Keratinocyte (primary cell): ENCODE measurements at regions not wholly inside any gene's neighbourhood (a gene's known extent, or its start where the extent isn't known, plus 50 kb on each side); places are given as distances from the start of the nearest gene placed in this dataset.

Experiments
- EZH2 ChIP-seq: IDR thresholded peaks from one replicate; pipeline ENCODE4 v1.6.1; 2012; ENCODE audit warnings: inconsistent platforms, mild to moderate bottlenecking, low read length, moderate library complexity
- TF ChIP-seq, protein P1 (sequence below), 3 experiments: IDR thresholded peaks in 1 of 3; conservative IDR thresholded peaks in 1 of 3; optimal IDR thresholded peaks in 1 of 3; 2 replicates in 2 of 3; 3 replicates in 1 of 3; pipeline versions ENCODE3 to v1.5.1; 2011; ENCODE audit warnings: low read length in 3 of 3, mild to moderate bottlenecking in 3 of 3, moderate library complexity in 2 of 3, control low read depth in 1 of 3, inconsistent platforms in 1 of 3; ENCODE audit not compliant: insufficient read depth in 2 of 3; ENCODE audit errors: extremely low read depth in 1 of 3

DNA sequence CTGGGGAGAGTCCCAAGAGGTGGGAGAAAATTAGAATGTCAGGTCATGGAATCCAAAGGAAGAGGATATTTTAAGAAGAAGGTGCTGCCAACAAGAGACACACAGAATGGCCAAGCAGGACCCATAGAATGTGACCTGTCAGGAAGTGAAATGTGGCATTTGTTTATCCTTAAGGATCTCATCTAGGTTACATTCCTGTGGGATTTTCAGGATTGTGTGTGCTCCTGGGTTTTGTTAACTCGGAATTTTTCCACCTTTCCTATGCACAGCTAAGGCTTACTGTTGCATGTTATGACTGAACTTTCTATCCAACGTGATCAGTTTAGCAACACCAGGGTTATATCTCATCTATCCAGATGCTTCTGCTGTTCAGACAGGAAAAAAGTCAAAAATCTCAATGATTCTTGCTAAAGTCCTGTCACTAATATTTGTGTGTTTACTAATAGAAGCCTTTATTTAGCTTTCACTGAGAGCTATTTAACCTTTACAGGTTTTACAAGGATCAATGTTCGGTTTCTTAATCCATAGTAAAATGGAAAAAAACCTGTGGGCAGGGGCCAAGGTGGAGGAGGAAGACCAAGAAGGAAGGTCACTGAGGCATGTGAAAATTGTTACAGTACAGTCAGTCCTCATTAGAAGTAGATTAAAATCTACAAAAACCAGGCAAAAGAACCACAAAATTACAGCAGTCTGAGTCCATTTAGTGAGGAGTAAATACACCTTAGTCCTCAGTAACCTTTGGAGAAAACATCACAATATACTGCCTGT is 437.8 kb upstream of the NPVF start:
- TF ChIP-seq EZH2 = no peak
- TF ChIP-seq, protein P1, sequence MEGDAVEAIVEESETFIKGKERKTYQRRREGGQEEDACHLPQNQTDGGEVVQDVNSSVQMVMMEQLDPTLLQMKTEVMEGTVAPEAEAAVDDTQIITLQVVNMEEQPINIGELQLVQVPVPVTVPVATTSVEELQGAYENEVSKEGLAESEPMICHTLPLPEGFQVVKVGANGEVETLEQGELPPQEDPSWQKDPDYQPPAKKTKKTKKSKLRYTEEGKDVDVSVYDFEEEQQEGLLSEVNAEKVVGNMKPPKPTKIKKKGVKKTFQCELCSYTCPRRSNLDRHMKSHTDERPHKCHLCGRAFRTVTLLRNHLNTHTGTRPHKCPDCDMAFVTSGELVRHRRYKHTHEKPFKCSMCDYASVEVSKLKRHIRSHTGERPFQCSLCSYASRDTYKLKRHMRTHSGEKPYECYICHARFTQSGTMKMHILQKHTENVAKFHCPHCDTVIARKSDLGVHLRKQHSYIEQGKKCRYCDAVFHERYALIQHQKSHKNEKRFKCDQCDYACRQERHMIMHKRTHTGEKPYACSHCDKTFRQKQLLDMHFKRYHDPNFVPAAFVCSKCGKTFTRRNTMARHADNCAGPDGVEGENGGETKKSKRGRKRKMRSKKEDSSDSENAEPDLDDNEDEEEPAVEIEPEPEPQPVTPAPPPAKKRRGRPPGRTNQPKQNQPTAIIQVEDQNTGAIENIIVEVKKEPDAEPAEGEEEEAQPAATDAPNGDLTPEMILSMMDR (optimal IDR thresholded peaks at IDR 0.05 in 1 of 3, IDR thresholded peaks at IDR 0.05 in 1 of 3, conservative IDR thresholded peaks at IDR 0.05 in 1 of 3; ENCODE audit: extremely low read depth in 1 of 3, insufficient read depth in 2 of 3, low read length in 3 of 3) = no peak
